ENCODE measurements at regions not wholly inside any gene's neighbourhood (a gene's known extent, or its start where the extent isn't known, plus 50 kb on each side); places are given as distances from the start of the nearest gene placed in this dataset.

- Histone ChIP-seq H3K4me3 (ENCODE audit: low read length) (no peak overlapping the region), H3K4me1 (ENCODE audit: insufficient read depth, low read length) (no peaks in the 10 kb centered on the region), H3K9me3 (ENCODE audit: insufficient read depth, low read depth, low read length) (no peaks in the 10 kb centered on the region), H3K9ac (ENCODE audit: low read depth, low read length) (no peak overlapping the region), H3K27me3 (ENCODE audit: insufficient read depth, low read length) (no peaks in the 10 kb centered on the region), H3K27ac (ENCODE audit: low read length) (no peak overlapping the region), H3K36me3 (ENCODE audit: insufficient read depth, low read depth, low read length) (no peaks in the 10 kb centered on the region)
These were observed 58.7 kb upstream of the SIM2 start for GRCh38 chr21:36640174-36640720.

GRCh38 chr21:36640721-36641244 is 58.1 kb upstream of the SIM2 start:
- H3K27ac ChIP-seq (ENCODE audit: low read length) = no peak overlapping the region
- no peaks in the 10 kb centered on the region for H3K36me3 ChIP-seq (ENCODE audit: insufficient read depth, low read depth, low read length)
- no peak overlapping the region for H3K4me3 ChIP-seq (ENCODE audit: low read length)
- H3K4me1 ChIP-seq (ENCODE audit: insufficient read depth, low read length) = no peaks in the 10 kb centered on the region
- no peaks in the 10 kb centered on the region for H3K27me3 ChIP-seq (ENCODE audit: insufficient read depth, low read length)
- no peak overlapping the region for H3K9ac ChIP-seq (ENCODE audit: low read depth, low read length)
- no peaks in the 10 kb centered on the region for H3K9me3 ChIP-seq (ENCODE audit: insufficient read depth, low read depth, low read length)

GRCh38 chr21:36641346-36641745 is 57.6 kb upstream of the SIM2 start:
- Histone ChIP-seq H3K9ac (ENCODE audit: low read depth, low read length) (no peak overlapping the region), H3K4me1 (ENCODE audit: insufficient read depth, low read length) (no peaks in the 10 kb centered on the region), H3K4me3 (ENCODE audit: low read length) (no peak overlapping the region), H3K27me3 (ENCODE audit: insufficient read depth, low read length) (no peaks in the 10 kb centered on the region), H3K27ac (ENCODE audit: low read length) (no peak overlapping the region), H3K36me3 (ENCODE audit: insufficient read depth, low read depth, low read length) (no peaks in the 10 kb centered on the region), H3K9me3 (ENCODE audit: insufficient read depth, low read depth, low read length) (no peaks in the 10 kb centered on the region)

GRCh38 chr21:36641886-36642285 is 57.0 kb upstream of the SIM2 start:
- Histone ChIP-seq H3K27ac (ENCODE audit: low read length) (no peak overlapping the region), H3K27me3 (ENCODE audit: insufficient read depth, low read length) (no peaks in the 10 kb centered on the region)

GRCh38 chr21:36642777-36643176 is 56.1 kb upstream of the SIM2 start:
- H3K4me3 ChIP-seq (ENCODE audit: low read length) = no peak overlapping the region
- peaks cover 11% of the 10 kb centered on the region for H3K4me1 ChIP-seq (ENCODE audit: insufficient read depth, low read length)
- no peak overlapping the region for H3K9ac ChIP-seq (ENCODE audit: low read depth, low read length)
- H3K27ac ChIP-seq (ENCODE audit: low read length) = no peak overlapping the region
- H3K27me3 ChIP-seq (ENCODE audit: insufficient read depth, low read length) = no peaks in the 10 kb centered on the region
- no peaks in the 10 kb centered on the region for H3K36me3 ChIP-seq (ENCODE audit: insufficient read depth, low read depth, low read length)
- H3K9me3 ChIP-seq (ENCODE audit: insufficient read depth, low read depth, low read length) = no peaks in the 10 kb centered on the region

More at GRCh38 chr21:36641886-36642285, 57.0 kb upstream of the SIM2 start:
- H3K4me1 ChIP-seq (ENCODE audit: insufficient read depth, low read length) = peaks cover 3% of the 10 kb centered on the region
- no peak overlapping the region for H3K9ac ChIP-seq (ENCODE audit: low read depth, low read length)
- H3K4me3 ChIP-seq (ENCODE audit: low read length) = no peak overlapping the region
- no peaks in the 10 kb centered on the region for H3K9me3 ChIP-seq (ENCODE audit: insufficient read depth, low read depth, low read length)
- no peaks in the 10 kb centered on the region for H3K36me3 ChIP-seq (ENCODE audit: insufficient read depth, low read depth, low read length)

GRCh38 chr21:36643374-36644250 is 55.3 kb upstream of the SIM2 start:
- Histone ChIP-seq H3K4me3 (ENCODE audit: low read length) (no peak overlapping the region), H3K9ac (ENCODE audit: low read depth, low read length) (no peak overlapping the region), H3K36me3 (ENCODE audit: insufficient read depth, low read depth, low read length) (no peaks in the 10 kb centered on the region), H3K27ac (ENCODE audit: low read length) (no peak overlapping the region), H3K4me1 (ENCODE audit: insufficient read depth, low read length) (peaks cover 11% of the 10 kb centered on the region), H3K27me3 (ENCODE audit: insufficient read depth, low read length) (no peaks in the 10 kb centered on the region), H3K9me3 (ENCODE audit: insufficient read depth, low read depth, low read length) (no peaks in the 10 kb centered on the region)

- H3K9me3 ChIP-seq (ENCODE audit: insufficient read depth, low read depth, low read length) = no peaks in the 10 kb centered on the region
These were observed 52.9 kb upstream of the SIM2 start for GRCh38 chr21:36646011-36646410.

GRCh38 chr21:36646645-36647044 is 52.3 kb upstream of the SIM2 start:
- Histone ChIP-seq H3K36me3 (ENCODE audit: insufficient read depth, low read depth, low read length) (no peaks in the 10 kb centered on the region), H3K4me1 (ENCODE audit: insufficient read depth, low read length) (peaks cover 11% of the 10 kb centered on the region), H3K4me3 (ENCODE audit: low read length) (no peak overlapping the region), H3K27me3 (ENCODE audit: insufficient read depth, low read length) (no peaks in the 10 kb centered on the region), H3K9ac (ENCODE audit: low read depth, low read length) (no peak overlapping the region), H3K27ac (ENCODE audit: low read length) (no peak overlapping the region), H3K9me3 (ENCODE audit: insufficient read depth, low read depth, low read length) (no peaks in the 10 kb centered on the region)

More at GRCh38 chr21:36646011-36646410, 52.9 kb upstream of the SIM2 start:
- Histone ChIP-seq H3K27ac (ENCODE audit: low read length) (no peak overlapping the region), H3K36me3 (ENCODE audit: insufficient read depth, low read depth, low read length) (no peaks in the 10 kb centered on the region), H3K27me3 (ENCODE audit: insufficient read depth, low read length) (no peaks in the 10 kb centered on the region), H3K4me1 (ENCODE audit: insufficient read depth, low read length) (peaks cover 11% of the 10 kb centered on the region), H3K4me3 (ENCODE audit: low read length) (no peak overlapping the region), H3K9ac (ENCODE audit: low read depth, low read length) (no peak overlapping the region)

GRCh38 chr21:36647279-36648093 is 51.4 kb upstream of the SIM2 start:
- Histone ChIP-seq H3K4me1 (ENCODE audit: insufficient read depth, low read length) (peaks cover 11% of the 10 kb centered on the region), H3K27ac (ENCODE audit: low read length) (no peak overlapping the region), H3K9me3 (ENCODE audit: insufficient read depth, low read depth, low read length) (no peaks in the 10 kb centered on the region), H3K36me3 (ENCODE audit: insufficient read depth, low read depth, low read length) (no peaks in the 10 kb centered on the region), H3K4me3 (ENCODE audit: low read length) (no peak overlapping the region), H3K27me3 (ENCODE audit: insufficient read depth, low read length) (no peaks in the 10 kb centered on the region), H3K9ac (ENCODE audit: low read depth, low read length) (peak overlapping the region; percentile 45; the same call in 1 of the 2 replicates)
